Testis (tissue), 2 donors: ENCODE measurements at regions not wholly inside any gene's neighbourhood (a gene's known extent, or its start where the extent isn't known, plus 50 kb on each side); places are given as distances from the start of the nearest gene placed in this dataset.

ENCODE experiments used
- CTCF ChIP-seq, 3 experiments: fragments of 450-650 bp in 2 of 3; fragments of 200-600 bp in 1 of 3; sonication (generic) in 1 of 3; IDR thresholded peaks; one replicate each; pipeline ENCODE4 v1.5.1; 2016 to 2019; ENCODE audit warnings: antibody characterized with exemption in 3 of 3, mild to moderate bottlenecking in 2 of 3, moderate library complexity in 1 of 3
- POLR2A ChIP-seq: fragments of 450-650 bp; IDR thresholded peaks from one replicate; pipeline ENCODE4 v1.6.1; 2017; ENCODE audit warnings: antibody characterized with exemption, mild to moderate bottlenecking, moderate library complexity

- TF ChIP-seq CTCF (IDR thresholded peaks at IDR 0.05) (no peak), POLR2A (no peak)
Observed at GRCh38 chr4:13844740-13845139, 217.2 kb upstream of the BOD1L1 start.
